HUDEP-2 (cell line): ENCODE measurements at regions not wholly inside any gene's neighbourhood (a gene's known extent, or its start where the extent isn't known, plus 50 kb on each side); places are given as distances from the start of the nearest gene placed in this dataset.

Experiments
- DNase-seq, 76 experiments: peaks; one replicate each; lab custom pipeline; 2025; ENCODE audit not compliant: unreplicated experiment in 76 of 76; lab: John Stamatoyannopoulos, UW

GRCh38 chr13:86710896-86711295, 911.7 kb upstream of the SLITRK6 start:
- DNase-seq = no peak

- no peak for DNase-seq
Measured at GRCh38 chr13:86714495-86714894, 915.3 kb upstream of the SLITRK6 start.

GRCh38 chr13:86725105-86725504, 925.9 kb upstream of the SLITRK6 start:
- DNase-seq = no peak

- DNase-seq = no peak
Measured at GRCh38 chr13:86729206-86729605, 930.0 kb upstream of the SLITRK6 start.

GRCh38 chr13:86731987-86732386, 932.8 kb upstream of the SLITRK6 start:
- no peak for DNase-seq

- DNase-seq = no peak
Measured at GRCh38 chr13:86737334-86737932, 933.7 kb upstream of the SLITRK5 start.

- no peak for DNase-seq
Measured at GRCh38 chr13:86741762-86742285, 929.3 kb upstream of the SLITRK5 start.

- no peak for DNase-seq
Measured at GRCh38 chr13:86757236-86757978, 913.8 kb upstream of the SLITRK5 start.

GRCh38 chr13:86758116-86758515, 913.1 kb upstream of the SLITRK5 start:
- no peak for DNase-seq

GRCh38 chr13:86760620-86761019, 910.6 kb upstream of the SLITRK5 start:
- no peak for DNase-seq

- DNase-seq = no peak
Measured at GRCh38 chr13:86765462-86765861, 905.7 kb upstream of the SLITRK5 start.

GRCh38 chr13:86788616-86789015, 882.6 kb upstream of the SLITRK5 start:
- DNase-seq = no peak

- DNase-seq = no peak
Measured at GRCh38 chr13:86792153-86792651, 879.0 kb upstream of the SLITRK5 start.

GRCh38 chr13:86795858-86796257, 875.3 kb upstream of the SLITRK5 start:
- no peak for DNase-seq

GRCh38 chr13:86810361-86810760, 860.8 kb upstream of the SLITRK5 start:
- DNase-seq = no peak

- no peak for DNase-seq
Measured at GRCh38 chr13:86813198-86813597, 858.0 kb upstream of the SLITRK5 start.

GRCh38 chr13:86825410-86825809, 845.8 kb upstream of the SLITRK5 start:
- DNase-seq = no peak

- DNase-seq = no peak
Measured at GRCh38 chr13:86826232-86826631, 844.9 kb upstream of the SLITRK5 start.

GRCh38 chr13:86830046-86830445, 841.1 kb upstream of the SLITRK5 start:
- DNase-seq = no peak

GRCh38 chr13:86831084-86831483, 840.1 kb upstream of the SLITRK5 start:
- DNase-seq = no peak

- no peak for DNase-seq
Measured at GRCh38 chr13:86838411-86839120, 832.6 kb upstream of the SLITRK5 start.
